Fibroblast of the conjunctiva (primary cell): ENCODE measurements at regions not wholly inside any gene's neighbourhood (a gene's known extent, or its start where the extent isn't known, plus 50 kb on each side); places are given as distances from the start of the nearest gene placed in this dataset.
A peak's percentile ranks its signal among the peaks of the same experiment; 100 is the strongest.
"Not testable (repeated sequence)": the region's sequence is repeated elsewhere in the genome, so short reads cannot be mapped to it uniquely, and the experiment has no call there.

Experiments
- DNase-seq: peaks from one replicate; pipeline ENCODE4 v3.0.0-alpha.2; 2010; ENCODE audit warnings: low read depth

DNA sequence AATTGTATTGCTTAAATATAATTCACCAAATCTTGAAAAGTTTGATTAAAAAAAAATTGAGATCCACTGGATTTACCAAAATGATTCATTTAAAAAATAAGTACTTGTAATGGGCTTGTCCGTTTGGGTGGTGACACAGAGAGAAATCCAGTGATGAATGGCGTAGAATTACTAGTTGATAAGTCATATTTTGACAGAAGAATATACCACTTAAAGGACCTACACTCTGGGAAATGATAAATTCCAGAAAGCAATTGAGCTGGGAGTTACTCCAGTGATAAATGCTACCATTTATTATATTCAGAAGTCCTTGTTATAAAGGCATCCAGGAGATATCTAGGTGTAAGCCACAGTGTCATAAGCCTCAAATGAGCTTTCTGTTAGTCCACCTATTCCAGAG, 141.8 kb upstream of the CFAP20DC start:
- DNase-seq = no peak

DNA sequence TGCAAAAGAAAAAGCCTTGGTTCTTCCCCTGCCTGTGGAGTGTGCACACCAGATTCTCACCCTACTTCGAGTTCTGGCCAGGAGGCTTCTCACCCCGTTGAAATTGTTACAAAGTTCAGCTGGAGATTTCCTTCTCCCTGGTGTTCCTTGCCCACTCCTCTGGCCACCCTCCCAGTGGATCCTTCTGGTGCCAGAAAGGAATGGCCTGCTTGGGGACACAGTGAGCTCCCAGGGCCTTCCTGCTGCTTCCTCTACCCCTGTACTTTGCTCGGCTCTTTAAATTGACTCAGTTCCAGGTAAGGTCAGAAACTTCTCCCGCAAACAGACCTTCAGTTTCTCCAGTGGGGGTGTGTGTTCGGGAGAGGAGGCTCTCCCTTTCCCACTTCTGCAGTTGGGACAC, 140.1 kb upstream of the CFAP20DC start:
- DNase-seq = no peak

DNA sequence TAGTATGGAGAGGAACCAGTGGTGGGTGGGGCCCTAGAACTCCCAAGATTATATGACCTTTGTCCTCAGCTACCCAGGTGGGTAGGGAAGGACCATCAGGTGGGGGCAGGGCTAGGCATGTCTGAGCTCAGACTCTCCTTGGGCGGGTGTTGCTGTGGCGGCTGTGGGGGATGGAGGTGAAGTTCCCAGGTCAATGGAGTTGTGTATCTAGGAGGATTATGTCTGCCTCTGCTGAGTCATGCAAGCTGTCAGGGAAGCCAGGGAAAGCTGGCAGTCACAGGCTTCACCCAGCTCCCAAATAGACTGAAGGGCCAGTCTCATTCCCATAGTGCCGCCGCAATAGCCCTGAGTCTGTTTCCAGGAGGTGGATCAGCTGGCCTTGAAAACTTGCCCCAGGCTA, 139.7 kb upstream of the CFAP20DC start:
- DNase-seq = no peak

GRCh38 chr3:59186725-59187124, 136.9 kb upstream of the CFAP20DC start:
- no peak for DNase-seq

- DNase-seq = no peak
Observed at GRCh38 chr3:59185591-59186369, 136.0 kb upstream of the CFAP20DC start.

DNA sequence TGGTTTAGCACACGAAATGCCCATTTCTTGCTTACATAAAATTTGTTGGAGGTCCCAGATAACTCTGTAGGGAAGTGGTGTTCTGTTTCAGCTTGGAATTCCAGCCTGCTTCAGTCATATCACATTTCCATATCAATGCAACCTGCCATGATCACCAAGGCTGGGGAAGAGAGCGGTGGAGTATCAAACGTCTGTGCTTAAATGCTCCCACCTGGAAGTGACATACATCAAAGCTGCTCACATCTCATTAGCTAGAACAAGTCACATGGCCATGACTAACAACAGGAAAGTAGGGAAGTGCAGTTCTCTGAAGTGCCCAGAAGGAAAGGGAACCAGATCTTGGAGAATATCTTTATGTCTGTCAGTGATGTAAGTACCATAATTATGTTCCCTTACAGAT, 130.2 kb upstream of the CFAP20DC start:
- DNase-seq = no peak

GRCh38 chr3:59178698-59179097, 128.9 kb upstream of the CFAP20DC start:
- DNase-seq = no peak

- no peak for DNase-seq
Observed at GRCh38 chr3:59171491-59171890, 121.7 kb upstream of the CFAP20DC start.

DNA sequence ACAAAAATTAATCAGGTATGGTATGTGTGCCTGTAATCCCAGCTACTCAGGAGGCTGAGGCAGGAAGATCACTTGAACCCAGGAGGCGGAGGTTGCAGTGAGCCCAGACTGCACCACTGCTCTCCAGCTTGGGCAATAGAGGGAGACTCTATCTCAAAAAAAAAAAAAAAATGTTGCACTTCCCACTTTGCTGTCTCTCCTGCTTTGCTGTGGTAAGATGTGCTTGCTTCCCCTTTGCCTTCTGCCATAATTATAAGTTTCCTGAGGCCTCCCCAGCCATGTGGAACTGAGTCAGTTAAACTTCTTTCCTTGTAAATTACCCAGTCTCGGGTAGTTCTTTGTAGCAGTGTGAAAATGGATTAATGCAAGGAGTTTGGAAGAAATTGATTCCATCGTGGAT, 120.3 kb upstream of the CFAP20DC start:
- DNase-seq = not testable (repeated sequence)

DNA sequence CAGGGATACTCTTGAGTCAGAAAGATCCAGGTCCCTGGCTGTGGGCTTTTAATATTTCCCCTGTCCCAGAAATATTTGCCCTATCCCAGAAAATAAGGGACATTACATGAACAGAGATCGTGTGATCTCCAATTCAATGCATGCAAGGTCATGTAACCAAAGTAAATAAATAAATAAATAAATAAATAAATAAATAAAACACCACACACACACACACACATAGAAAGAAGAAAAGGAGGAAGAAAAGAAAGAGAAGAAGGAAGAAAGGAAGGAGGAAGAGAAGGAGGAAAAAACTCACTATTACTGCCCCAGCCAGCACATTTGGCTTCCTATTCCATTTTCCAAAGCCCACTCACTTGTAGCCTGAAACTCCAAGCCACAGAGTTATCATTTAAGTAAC, 117.9 kb upstream of the CFAP20DC start:
- no peak for DNase-seq

- no peak for DNase-seq
Observed at GRCh38 chr3:59163953-59164352, 114.1 kb upstream of the CFAP20DC start.

- no peak for DNase-seq
Observed at GRCh38 chr3:59161048-59161447, 111.2 kb upstream of the CFAP20DC start.

DNA sequence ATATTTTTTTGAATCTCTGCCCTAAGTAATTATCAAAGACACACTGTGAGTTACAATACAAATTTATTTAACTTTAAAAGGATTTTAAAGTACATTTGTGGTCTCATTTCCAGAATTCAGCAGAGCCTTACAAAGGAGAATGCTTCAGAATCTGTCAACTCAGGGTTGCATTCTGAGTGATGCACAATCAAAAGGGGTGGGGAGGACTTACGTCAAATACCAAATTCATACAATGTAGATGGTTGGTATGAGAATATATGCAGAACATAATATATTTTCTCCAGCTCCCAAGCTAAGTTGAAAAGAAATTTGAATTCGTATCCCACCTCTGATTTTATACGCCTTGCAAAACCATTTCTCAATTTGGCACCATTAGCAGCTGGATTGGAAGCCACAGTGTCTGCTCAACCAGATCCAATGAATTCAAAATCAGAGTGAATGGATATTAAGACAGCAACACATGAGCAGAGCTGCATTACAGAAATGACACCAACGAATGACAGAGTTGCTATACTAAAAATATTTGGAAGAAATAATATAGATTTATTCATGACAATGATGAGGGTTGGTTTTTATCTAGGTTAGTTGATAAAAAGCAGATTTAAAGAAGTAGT, 110.4 kb upstream of the CFAP20DC start:
- no peak for DNase-seq

- no peak for DNase-seq
Observed at GRCh38 chr3:59153648-59154047, 103.8 kb upstream of the CFAP20DC start.

GRCh38 chr3:59152943-59153342, 103.1 kb upstream of the CFAP20DC start:
- no peak for DNase-seq

GRCh38 chr3:59150039-59150438, 100.2 kb upstream of the CFAP20DC start:
- DNase-seq = no peak

- no peak for DNase-seq
Observed at GRCh38 chr3:59149166-59149565, 99.3 kb upstream of the CFAP20DC start.

GRCh38 chr3:59143447-59143846, 93.6 kb upstream of the CFAP20DC start:
- DNase-seq = no peak

- DNase-seq = no peak
Observed at GRCh38 chr3:59142556-59142955, 92.7 kb upstream of the CFAP20DC start.

DNA sequence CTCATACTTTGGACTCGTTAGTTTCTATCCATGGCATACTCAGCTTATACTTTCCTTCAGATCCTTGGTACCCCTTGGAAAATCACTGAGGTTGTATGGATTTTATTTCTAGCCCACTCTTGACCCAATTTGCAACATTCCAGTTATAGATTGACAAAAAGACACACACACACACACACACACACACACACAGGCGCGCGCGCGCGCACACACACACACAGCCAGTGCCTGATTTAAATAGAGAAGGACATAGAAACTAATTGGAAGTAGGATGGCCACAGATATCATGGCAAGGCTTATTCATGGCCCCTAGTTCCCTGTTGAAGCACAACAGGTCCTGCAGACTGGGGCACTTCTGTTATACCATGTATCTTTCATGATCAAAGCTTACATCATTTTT, 89.1 kb upstream of the CFAP20DC start:
- DNase-seq = no peak

DNA sequence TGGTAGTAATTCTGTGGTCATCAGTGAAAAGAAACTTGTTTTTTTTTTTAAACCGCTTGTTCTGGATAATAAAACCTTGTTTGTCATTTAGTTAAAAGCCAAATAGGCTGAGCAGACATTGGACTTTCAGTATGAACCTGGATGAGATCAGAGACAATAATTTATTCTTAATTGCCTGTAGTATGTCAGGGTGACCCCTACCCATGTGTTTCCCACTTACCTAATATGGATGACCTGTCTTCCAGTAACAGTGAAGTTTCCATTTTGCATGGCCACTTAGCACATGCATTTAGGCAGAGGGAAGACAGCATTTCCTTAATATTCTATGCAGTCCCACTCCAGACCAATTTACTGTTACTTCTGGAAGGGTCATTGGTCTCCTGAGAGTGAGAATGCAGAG, 87.6 kb upstream of the CFAP20DC start:
- no peak for DNase-seq

- no peak for DNase-seq
Observed at GRCh38 chr3:59136081-59136480, 86.3 kb upstream of the CFAP20DC start.

- no peak for DNase-seq
Observed at GRCh38 chr3:59135096-59135495, 85.3 kb upstream of the CFAP20DC start.

GRCh38 chr3:59133311-59133710, 83.5 kb upstream of the CFAP20DC start:
- DNase-seq = peak; percentile 61
